OCI-M2 (cell line): ENCODE measurements at regions not wholly inside any gene's neighbourhood (a gene's known extent, or its start where the extent isn't known, plus 50 kb on each side); places are given as distances from the start of the nearest gene placed in this dataset.
"Not testable (repeated sequence)": the region's sequence is repeated elsewhere in the genome, so short reads cannot be mapped to it uniquely, and the experiment has no call there.

Source experiments
- DNase-seq: peaks from one replicate; lab custom pipeline; 2025; ENCODE audit not compliant: unreplicated experiment; lab: John Stamatoyannopoulos, UW

GRCh38 chr14:52202151-52202550 lies 65.3 kb upstream of the PTGDR start:
- DNase-seq = no peak

DNA sequence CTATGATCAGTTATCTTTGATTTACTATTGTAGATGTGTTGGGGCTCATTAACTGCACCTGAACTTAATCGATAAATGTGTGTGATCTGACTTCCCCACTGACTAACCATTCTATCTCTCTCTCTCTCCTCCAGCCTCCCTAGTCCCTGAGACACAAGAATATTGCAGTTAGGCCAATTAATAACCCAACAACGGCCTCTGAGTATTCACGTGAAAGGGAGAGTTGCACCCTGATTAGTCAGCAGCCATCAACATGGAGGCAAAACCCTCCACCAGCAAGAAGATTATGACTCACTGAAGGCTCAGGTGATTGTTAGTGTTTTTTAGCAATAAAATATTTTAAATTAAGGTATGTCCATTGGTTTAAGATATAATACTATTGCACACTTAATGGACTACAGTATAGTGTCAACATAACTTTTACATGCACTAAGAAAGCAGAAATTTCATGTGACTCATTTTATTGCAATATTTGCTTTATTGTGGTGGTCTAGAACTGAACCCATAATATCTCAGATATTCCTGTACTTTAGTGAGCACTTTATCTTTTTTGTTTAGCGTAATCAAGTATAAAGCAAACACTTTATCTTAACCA lies 77.1 kb upstream of the PTGDR start:
- DNase-seq = no peak

- DNase-seq = no peak
Measured at GRCh38 chr14:52189325-52189724, 78.2 kb upstream of the PTGDR start.

DNA sequence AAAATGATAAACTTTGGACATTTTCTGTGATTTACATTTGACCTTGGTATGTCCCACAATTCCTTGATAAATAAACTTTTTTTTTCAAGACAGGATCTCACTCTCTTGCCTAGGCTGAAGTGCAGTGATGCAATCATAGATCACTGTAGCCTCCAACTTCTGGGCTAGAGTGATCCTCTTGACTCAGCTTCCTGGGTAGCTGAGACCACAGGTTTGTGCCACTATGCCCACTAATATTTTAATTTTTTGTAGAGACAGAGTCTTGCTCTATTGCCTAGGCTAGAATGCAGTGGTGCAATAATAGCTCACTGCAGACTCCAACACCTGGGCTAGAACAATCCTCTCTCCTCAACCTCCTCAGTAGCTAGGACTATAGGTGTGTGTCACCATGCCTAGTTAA lies 79.1 kb upstream of the PTGDR start:
- no peak for DNase-seq

- DNase-seq = no peak
Measured at GRCh38 chr14:52185178-52185577, 82.3 kb upstream of the PTGDR start.

DNA sequence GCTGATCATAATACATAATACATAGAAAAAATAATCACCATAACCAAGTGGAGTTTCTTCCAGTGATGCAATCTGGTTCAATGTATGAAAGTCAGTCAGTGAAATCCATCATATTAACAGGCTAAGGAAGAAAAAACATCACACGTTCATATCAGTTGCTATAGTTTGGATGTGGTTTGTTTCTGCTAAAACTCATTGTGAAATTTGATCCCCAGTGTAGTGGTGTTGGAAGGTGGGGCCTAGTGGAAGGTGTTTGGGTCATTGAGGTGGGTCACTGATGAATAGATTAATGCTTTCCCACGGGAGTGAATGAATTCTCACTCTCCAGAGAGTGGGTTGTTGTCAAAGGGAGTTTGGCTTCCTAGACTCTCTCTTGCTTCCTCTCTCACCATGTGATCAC lies 84.6 kb upstream of the PTGDR start:
- DNase-seq = no peak

DNA sequence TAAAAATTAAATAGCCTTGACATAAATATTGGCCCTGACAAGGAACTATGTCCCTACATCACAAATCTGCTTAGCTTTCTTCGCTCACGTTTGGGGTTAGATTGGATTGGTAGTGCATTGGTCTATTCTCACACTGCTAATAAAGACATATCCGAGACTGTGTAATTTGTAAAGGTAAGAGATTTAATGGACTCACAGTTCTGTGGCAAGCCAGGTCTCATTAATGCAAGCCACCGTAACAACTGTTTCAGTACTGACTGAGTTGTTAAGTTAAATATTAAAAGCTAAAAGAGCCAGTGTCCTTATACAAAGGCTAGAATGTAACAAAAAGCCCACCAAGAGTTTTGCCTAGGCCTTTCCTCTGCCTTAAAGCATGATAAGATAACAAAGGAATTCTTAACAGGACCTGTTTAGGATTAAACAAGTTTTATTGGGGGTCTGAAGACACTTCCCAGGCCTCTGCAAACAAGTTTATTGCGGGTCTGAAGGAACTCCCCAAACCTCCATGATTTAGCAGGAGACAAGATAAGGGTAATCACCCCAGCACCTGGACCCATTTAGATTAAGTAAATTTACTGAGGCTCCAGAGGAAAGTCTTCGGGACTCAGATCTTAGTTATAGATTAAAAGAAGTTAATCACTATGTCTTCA lies 88.2 kb upstream of the PTGDR start:
- DNase-seq = no peak

DNA sequence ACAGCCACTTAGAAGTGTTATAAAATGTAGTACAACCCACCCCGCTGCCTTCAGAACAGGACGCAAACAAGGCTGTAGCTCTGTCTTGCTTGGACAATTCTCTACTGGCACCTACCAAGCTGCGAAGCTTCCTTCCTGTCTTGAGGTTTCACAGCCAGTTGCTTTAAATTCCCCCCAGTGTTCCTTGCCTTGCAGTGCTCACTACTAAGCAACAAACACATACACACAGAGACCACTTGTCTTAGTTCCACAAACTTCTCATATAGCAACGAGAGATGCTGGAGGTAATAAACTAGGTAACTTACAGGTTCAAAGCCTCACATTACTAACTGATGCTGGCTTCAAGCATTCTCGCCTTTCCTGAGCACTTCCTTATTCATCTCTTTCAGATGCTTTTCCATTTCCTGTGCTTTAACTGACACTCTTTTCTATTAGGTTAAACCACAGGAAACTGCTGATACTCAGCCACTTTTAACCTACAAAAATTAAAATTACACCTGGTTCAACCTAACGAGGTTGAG lies 91.5 kb upstream of the PTGDR start:
- no peak for DNase-seq

DNA sequence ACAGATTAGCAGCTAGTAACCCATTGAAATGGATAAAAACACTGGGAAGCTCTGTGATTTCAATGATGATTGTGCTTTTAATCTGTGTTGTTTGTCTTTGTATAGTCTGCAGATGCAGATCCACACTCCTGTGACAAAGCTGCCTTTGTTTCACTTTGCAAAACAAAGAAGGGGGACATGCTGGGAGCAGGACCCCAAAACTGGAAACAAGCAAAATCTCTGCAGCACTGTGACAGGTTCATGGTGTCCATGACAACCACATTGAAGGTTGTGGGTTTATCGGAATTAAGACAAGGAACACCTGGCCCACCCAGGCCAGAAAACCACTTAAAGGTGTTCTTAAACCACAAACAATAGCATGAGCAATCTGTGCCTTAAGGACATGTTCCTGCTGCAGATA lies 95.6 kb upstream of the PTGDR start:
- not testable (repeated sequence) for DNase-seq

DNA sequence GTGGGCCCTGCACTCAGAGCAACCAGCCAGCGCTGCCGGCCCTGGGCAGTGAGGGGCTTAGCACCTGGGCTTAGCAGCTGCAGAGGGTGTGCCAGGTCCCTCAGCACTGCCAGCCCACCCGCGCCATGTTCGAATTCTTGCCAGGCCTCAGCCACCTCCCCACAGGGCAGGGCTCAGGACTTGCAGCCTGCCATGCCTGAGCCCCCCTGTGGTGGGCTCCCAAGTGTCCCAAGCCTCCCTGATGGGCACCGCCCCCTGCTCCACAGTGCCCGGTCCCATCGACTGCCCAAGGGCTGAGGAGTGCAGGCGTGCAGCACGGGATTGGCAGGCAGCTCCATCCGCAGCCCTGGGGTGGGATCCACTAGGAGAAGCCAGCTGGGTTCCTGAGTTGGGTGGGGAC lies 98.0 kb upstream of the NID2 start:
- DNase-seq = no peak

- DNase-seq = no peak
Measured at GRCh38 chr14:52155651-52156213, 86.9 kb upstream of the NID2 start.

- no peak for DNase-seq
Measured at GRCh38 chr14:52154992-52155650, 86.3 kb upstream of the NID2 start.

GRCh38 chr14:52153939-52154338 lies 85.1 kb upstream of the NID2 start:
- DNase-seq = no peak

- no peak for DNase-seq
Measured at GRCh38 chr14:52150162-52150561, 81.3 kb upstream of the NID2 start.

DNA sequence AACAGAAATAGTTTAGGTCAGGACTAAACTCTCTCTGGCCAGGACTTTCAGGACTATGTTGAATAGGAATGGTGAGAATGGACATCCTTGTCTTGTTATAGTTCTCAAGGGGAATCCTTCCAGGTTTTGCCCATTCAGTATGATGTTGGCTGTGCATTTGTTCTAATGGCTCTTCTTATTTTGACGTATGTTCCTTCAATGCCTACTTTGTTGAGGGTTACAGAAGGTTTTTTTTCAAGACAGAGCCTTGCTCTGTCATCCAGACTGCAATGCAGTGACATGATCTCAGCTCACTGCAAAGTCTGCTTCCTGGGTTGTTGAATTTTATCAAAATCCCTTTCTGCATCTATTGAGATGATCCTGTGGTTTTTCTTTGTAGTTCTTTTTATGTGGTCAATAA lies 79.5 kb upstream of the NID2 start:
- DNase-seq = no peak

- no peak for DNase-seq
Measured at GRCh38 chr14:52146504-52146903, 77.6 kb upstream of the NID2 start.

DNA sequence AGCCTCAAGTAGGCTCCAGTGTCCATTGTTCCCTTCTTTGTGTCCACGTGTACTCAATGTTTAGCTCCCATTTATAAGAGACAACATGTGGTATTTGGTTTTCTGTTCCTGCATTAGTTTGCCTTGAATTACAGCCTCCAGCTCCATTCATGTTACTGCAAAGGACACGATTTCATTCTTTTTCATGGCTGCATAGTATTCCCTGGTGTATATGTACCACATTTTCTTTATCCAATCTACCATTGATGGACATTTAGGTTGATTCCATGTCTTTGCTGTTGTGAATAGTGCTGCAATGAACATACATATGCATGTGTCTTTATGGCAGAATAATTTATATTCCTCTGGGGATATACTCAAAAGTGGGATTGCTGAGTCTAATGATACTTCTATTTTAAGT lies 75.2 kb upstream of the NID2 start:
- DNase-seq = not testable (repeated sequence)

DNA sequence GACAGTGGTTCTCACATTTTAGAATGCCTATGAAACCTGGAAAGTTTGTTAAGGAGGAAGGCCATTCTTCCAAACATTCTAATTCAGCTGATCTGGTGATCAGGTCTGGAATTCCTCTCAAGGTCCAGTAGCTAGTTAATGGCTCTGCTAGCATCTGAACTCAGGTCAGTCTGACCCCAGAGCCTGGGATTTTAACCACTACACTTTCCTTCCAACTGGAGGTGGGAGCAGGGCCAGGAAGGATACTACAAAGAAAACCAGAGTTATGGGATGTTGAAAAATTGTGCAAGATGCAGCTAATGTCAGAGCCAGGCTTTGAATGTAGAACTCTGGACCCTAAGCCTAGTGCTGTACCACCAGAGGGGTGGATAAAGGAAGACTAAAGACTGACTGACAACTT lies 73.6 kb upstream of the NID2 start:
- DNase-seq = no peak

GRCh38 chr14:52131640-52132320 lies 62.9 kb upstream of the NID2 start:
- DNase-seq = peak; percentile 62

- DNase-seq = no peak
Measured at GRCh38 chr14:52129721-52130120, 60.9 kb upstream of the NID2 start.

DNA sequence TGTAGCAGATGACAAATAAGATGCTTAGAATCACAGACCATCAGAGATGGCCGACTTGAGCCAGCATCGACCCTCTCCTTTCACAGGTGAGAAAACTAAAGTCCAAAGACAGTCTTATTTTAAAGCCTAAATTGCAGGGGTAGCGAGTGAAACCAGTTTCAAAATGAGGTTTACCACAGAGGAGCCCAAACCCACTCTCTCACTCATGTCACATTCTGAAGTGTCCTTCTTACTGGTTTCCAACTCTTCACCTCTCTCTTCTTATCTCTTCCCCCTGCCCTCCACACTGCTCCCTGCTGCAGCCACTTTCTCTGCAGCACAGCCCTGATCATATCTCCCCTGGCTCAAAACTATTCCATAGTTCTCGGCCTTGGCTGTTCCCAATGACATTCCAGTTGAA lies 57.0 kb upstream of the NID2 start:
- DNase-seq = no peak
